Activated naive CD8-positive, alpha-beta T cell (primary cell): ENCODE measurements at regions not wholly inside any gene's neighbourhood (a gene's known extent, or its start where the extent isn't known, plus 50 kb on each side); places are given as distances from the start of the nearest gene placed in this dataset.
"Not testable (repeated sequence)": the region's sequence is repeated elsewhere in the genome, so short reads cannot be mapped to it uniquely, and the experiment has no call there.

Source experiments
- H3K27ac Mint-ChIP-seq: one replicate; pipeline ENCODE4 v1.8.0; 2021; ENCODE audit warnings: mixed read lengths
- H3K27me3 Mint-ChIP-seq: one replicate; pipeline ENCODE4 v1.8.0; 2021; ENCODE audit warnings: mixed read lengths
- H3K36me3 Mint-ChIP-seq: one replicate; pipeline ENCODE4 v1.8.0; 2021; ENCODE audit warnings: mixed read lengths
- H3K4me1 Mint-ChIP-seq: one replicate; pipeline ENCODE4 v1.8.0; 2021; ENCODE audit warnings: low read depth, mixed read lengths
- H3K4me3 Mint-ChIP-seq: one replicate; pipeline ENCODE4 v1.8.0; 2021; ENCODE audit warnings: mild to moderate bottlenecking, mixed read lengths
- H3K9me3 Mint-ChIP-seq: one replicate; pipeline ENCODE4 v1.8.0; 2021; ENCODE audit warnings: low read depth, mixed read lengths

DNA sequence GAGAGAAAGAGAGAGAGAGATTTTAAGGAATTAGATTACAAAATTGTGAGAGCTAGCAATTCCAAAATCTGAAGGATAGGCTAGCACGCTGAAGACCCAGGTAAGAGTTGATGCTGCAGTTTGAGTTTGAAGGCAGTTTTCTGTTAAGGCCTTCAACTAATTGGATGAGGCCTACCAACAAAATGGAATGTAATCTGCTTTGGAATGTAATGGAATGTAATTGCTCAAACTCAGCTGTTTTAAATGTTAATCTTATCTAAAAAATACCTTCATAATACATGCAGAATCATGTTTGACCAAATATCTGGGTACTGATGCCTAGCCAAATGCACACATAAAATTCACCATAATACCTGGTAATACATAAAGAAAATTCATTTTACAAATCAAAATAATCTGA, 976.1 kb downstream of the LTN1 start:
- H3K9me3 Mint-ChIP-seq: no peaks in the 10 kb centered on the region
- H3K36me3 Mint-ChIP-seq: no peaks in the 10 kb centered on the region
- H3K27ac Mint-ChIP-seq: no peak overlapping the region
- H3K4me1 Mint-ChIP-seq: no peaks in the 10 kb centered on the region
- H3K4me3 Mint-ChIP-seq: no peak overlapping the region
- H3K27me3 Mint-ChIP-seq: no peaks in the 10 kb centered on the region

DNA sequence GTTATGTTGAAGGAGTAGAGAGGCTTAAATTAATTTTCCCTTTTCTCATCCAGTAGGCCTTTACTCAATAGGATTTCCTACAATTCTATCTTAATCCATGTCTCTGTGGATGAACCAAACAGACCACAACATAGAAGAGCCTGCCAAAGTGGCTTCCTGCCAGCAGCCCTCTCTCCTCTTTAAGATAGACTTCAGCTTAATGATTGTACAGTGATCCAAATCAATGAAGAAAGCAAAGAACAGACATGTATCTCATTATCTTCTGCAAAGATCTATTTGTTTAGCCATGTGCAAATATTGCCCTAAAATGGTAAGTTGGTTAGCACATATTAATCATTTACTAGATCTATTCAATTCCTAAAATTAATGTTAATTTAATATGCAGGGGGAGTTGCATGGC, 979.6 kb downstream of the LTN1 start:
- not testable (repeated sequence) for H3K9me3 Mint-ChIP-seq, H3K36me3 Mint-ChIP-seq, H3K4me1 Mint-ChIP-seq, H3K27me3 Mint-ChIP-seq, H3K4me3 Mint-ChIP-seq, H3K27ac Mint-ChIP-seq

DNA sequence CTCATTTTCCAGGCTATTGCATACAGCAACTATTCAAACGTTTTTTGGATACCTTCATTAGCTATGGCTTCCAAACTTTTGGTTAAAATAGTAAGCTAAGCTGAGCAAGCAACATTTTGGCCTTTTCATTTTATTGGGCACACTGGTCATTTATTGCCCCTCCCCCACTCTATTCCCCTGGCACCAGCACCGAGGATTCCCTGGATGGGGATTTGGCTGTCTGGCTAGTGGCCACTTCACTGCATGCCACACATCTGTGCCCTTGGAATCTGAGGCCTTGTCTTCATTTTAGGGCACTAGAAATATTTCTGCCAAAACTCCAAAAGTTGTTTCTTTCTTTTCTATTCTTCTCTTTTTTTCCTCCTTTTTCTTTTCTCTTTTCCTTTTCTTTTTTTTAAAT, 980.7 kb downstream of the LTN1 start:
- not testable (repeated sequence) for H3K4me1 Mint-ChIP-seq, H3K36me3 Mint-ChIP-seq, H3K27me3 Mint-ChIP-seq, H3K4me3 Mint-ChIP-seq, H3K9me3 Mint-ChIP-seq, H3K27ac Mint-ChIP-seq

DNA sequence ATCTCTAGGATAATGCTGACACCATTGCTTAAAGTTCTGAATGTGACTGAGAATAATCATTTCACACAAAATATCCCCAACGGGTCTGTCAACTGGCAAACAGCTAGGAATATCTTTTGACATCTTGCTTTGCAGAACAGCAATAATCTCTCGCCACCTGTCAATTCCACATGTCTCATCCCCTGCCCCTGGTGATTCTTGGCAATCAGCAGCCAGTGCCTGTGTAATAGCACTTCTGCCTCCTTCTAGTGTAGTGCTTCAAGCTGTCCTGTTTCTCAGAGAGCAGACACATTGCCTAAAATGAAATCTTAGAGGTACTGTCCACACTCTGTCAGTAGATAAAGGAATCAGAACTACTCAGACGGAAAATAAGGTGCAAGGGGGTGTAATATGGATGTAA, 984.4 kb downstream of the LTN1 start:
- not testable (repeated sequence) for H3K36me3 Mint-ChIP-seq, H3K9me3 Mint-ChIP-seq, H3K4me1 Mint-ChIP-seq, H3K27ac Mint-ChIP-seq, H3K27me3 Mint-ChIP-seq, H3K4me3 Mint-ChIP-seq

DNA sequence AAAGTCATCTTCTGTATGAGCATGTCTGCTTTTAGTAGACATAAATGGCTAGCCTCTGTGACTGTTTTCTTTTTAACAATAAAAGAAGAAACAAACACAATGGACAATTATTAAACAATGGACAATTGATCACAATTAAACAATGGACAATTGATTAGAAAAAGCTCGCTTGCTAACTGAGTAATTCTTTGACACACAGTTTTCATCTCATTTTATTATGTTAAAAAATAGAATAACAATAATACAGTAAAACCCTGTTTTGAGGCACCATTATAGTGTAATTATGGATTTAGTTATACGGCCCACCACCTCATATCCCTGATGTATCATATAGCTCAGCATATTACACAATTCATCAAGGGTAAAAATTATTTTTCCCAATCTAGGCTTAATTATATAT, 989.0 kb downstream of the LTN1 start:
- H3K4me3 Mint-ChIP-seq, H3K27ac Mint-ChIP-seq, H3K9me3 Mint-ChIP-seq, H3K4me1 Mint-ChIP-seq, H3K27me3 Mint-ChIP-seq, H3K36me3 Mint-ChIP-seq: not testable (repeated sequence)

DNA sequence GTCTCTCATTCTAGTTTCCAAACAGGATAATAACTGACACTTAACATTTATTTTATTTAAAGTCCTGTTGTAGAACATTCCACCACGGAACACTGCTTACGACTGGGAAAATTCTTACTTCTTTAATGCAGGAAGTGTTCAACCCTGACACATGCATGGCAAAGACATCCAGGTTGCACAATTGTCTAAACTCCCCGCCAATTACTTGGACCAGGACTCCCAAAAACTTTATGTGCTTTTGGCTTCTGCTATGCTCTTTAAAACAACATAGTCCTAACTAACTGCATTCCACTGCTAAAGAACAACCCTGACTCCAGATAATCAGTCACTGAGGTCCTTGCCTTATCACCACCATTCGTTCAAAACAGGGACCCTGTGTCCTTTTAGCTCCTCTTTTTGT, 995.8 kb downstream of the LTN1 start:
- not testable (repeated sequence) for H3K27ac Mint-ChIP-seq, H3K4me3 Mint-ChIP-seq, H3K4me1 Mint-ChIP-seq, H3K27me3 Mint-ChIP-seq, H3K9me3 Mint-ChIP-seq, H3K36me3 Mint-ChIP-seq

DNA sequence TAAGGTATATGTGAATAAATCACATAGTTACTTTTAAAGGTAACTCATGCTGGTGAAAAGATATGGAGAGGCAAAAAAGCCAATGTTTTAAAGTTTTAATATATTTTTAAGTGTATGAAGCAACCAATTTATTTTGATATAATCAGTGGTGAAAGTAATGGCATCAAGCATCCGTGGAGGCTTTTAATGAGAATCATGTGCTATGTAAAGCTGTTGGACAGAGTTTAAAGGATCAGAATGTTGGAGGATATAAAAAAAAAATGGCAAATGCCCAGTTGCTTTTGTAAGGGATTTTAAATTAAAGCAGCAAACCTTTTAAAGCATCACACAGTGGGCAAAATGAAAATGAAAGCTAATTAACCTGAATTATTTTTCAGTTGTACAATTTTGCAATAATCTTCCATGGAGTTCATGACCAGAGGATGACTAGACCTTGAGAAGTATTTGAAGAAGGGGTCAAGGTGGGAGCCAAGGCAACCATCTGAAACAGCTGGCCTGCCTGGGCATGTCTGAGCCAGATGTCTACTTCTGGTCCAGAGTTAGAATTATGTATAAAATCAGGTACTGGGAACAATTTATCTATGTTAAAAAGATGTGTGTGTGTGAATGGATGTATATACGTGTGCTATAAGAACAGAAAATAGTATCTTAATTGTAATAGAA, 1007.9 kb downstream of the LTN1 start:
- H3K36me3 Mint-ChIP-seq, H3K4me3 Mint-ChIP-seq, H3K27ac Mint-ChIP-seq, H3K9me3 Mint-ChIP-seq, H3K4me1 Mint-ChIP-seq, H3K27me3 Mint-ChIP-seq: not testable (repeated sequence)

DNA sequence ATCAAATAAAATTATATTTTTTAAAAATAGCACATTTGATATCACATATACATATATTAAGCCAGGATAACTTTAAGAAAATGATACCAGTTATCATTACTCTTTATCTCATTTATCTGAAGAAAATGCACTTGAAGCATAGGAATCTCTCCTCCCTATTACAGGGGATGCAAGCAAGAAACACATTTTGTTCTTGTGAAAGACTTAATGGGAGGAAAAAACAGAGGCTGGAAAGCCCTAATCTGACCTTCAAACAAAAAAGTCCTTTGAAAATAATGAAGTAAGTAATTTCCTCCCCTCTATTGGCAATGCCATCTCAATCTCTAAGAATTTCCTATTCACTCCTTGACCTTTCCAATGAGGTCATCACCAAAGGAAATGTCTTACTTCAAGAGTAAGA, 1012.6 kb upstream of the ADAMTS5 start:
- H3K4me1 Mint-ChIP-seq, H3K9me3 Mint-ChIP-seq, H3K36me3 Mint-ChIP-seq, H3K27me3 Mint-ChIP-seq, H3K4me3 Mint-ChIP-seq, H3K27ac Mint-ChIP-seq: not testable (repeated sequence)

DNA sequence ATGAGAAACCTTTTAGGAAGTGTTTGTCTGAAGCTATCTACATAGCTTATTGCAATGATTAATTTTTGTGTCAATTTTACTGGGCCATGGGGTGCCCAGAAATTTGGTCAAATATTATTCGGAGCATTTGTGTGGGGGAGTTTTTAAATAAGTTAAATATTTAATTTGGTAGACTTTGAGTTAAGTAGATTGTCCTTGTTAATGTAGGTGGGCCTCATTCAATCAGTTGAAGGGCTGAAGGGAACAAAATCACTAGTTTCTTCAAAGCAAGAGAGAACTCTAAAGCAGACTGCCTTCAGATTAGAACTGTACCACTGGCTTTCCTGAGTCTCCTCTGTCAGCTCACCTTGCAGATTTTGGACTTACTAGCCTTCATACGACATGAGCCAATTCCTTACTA, 1008.6 kb upstream of the ADAMTS5 start:
- Mint-ChIP-seq H3K27me3 (no peaks in the 10 kb centered on the region), H3K9me3 (peaks cover 3% of the 10 kb centered on the region), H3K4me3 (no peak overlapping the region), H3K36me3 (no peaks in the 10 kb centered on the region), H3K4me1 (no peaks in the 10 kb centered on the region), H3K27ac (no peak overlapping the region)

DNA sequence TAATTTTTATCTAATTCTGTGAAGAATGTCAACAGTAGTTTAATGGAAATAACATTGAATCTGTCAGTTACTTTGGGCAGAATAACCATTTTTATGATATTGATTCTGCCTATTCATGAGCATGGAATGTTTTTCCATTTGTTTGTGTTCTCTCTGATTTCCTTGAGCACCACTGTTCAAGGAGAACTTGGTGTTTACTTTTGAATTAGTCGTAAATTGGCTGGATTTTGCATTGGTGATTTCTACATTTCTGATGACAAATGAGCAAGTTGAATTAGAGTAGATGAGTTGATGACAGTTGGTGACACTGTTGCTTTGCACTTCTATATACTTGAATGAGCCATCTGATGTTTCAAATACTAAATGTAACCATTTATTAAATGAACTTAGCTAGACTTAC, 1007.3 kb upstream of the ADAMTS5 start:
- H3K36me3 Mint-ChIP-seq, H3K27me3 Mint-ChIP-seq, H3K4me1 Mint-ChIP-seq, H3K9me3 Mint-ChIP-seq, H3K27ac Mint-ChIP-seq, H3K4me3 Mint-ChIP-seq: not testable (repeated sequence)

DNA sequence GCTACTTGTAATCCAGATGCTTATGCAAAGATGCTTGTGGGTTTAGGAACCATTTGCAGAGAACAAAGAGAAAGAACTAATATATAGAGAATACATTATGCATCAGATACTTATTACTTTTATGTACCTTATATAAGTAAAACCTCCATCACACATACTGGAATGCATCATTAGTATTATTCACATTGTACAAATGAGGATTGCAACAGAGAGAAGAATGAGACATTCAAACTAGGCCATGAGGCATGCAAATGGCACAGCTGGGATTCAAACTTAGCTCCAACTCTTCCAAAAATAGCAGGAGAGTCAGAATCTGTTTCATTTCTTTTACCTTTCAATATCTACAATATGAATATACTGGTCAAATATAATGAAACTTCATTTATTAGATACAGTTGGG, 1001.4 kb upstream of the ADAMTS5 start:
- not testable (repeated sequence) for H3K36me3 Mint-ChIP-seq, H3K27me3 Mint-ChIP-seq, H3K4me3 Mint-ChIP-seq, H3K27ac Mint-ChIP-seq, H3K4me1 Mint-ChIP-seq, H3K9me3 Mint-ChIP-seq

DNA sequence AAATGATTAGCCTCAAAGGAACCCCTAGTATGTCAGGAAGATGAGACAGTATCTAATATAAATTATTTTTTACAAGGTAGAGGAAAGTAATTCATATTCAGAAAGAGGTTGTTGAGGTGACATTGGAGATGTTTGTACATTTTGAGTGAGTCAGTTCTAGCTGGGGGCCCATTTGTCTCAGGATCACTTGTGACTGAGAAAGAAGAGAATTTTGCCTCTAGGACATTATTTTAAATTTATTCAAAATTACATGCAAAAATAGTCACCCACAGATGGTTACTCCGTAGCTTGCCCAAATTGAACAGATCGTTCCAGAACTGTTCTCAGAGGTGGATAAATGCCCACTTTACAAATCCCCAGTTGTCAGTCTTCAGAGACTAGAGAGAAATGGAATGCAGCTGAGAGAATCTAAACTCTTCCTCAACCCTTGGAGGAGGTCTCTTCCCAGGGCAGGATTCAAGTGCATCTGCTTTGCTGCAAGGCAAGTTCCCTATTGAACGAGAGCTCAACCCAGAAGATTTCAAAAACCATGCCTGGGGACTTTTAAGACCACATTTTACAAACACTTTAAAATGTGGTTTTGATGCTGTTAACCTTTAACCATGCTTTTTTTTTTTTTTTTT, 987.8 kb upstream of the ADAMTS5 start:
- H3K36me3 Mint-ChIP-seq: no peaks in the 10 kb centered on the region
- H3K4me3 Mint-ChIP-seq: no peak overlapping the region
- no peaks in the 10 kb centered on the region for H3K27me3 Mint-ChIP-seq
- no peak overlapping the region for H3K27ac Mint-ChIP-seq
- no peaks in the 10 kb centered on the region for H3K4me1 Mint-ChIP-seq
- H3K9me3 Mint-ChIP-seq: peaks cover 8% of the 10 kb centered on the region

DNA sequence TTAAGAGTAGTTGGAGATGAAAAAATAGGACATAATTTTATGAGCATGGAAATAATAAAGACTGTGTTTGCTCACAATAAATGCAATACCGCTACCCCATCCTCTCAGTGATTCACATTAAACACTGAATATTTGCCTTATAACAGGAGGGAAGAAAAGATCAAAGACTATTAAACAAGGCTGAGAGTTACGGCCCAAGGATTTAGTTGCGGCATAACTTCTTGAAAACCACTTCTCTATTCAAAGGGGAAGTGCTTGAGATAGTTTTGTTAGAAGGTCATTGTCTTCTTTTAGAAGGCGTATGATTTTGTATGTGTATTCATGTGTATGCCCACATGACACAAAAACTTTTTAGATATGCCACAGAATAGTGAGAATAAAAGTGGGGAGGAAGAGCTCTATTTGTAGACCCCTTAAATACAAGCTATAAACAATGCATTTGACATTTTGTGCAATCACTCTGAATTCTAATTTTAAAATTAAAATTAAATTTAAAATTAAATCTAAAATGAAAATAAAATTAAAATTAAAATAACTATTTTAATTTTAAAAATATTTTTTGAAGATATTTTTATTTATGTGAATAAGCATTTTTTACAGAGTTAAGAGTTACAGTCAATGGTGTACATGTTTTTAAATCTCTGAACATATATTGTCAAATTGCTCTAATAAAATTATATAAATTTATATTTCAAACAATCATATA, 986.6 kb upstream of the ADAMTS5 start:
- H3K4me1 Mint-ChIP-seq: no peaks in the 10 kb centered on the region
- H3K36me3 Mint-ChIP-seq: no peaks in the 10 kb centered on the region
- H3K9me3 Mint-ChIP-seq: peaks cover 7% of the 10 kb centered on the region
- H3K27me3 Mint-ChIP-seq: no peaks in the 10 kb centered on the region
- no peak overlapping the region for H3K27ac Mint-ChIP-seq
- no peak overlapping the region for H3K4me3 Mint-ChIP-seq

DNA sequence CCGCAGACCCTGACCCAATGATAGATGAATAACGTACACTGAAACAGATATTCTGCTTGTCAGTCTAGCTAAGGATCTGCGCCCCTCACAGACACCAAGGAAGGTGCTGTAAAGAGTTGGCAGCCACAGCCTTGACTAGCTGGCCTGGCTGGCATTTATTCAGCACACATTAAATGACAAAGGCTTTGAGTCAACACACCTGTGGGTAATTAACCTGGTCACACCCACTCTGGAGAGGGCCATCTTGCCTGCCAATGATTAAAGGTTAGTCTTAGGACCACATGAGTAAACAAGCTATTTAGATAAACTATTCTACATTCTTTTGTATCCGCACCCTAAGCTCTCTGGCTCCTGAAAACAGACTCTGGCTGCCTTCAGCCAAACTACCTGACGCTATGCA, 982.2 kb upstream of the ADAMTS5 start:
- H3K9me3 Mint-ChIP-seq, H3K4me3 Mint-ChIP-seq, H3K27me3 Mint-ChIP-seq, H3K4me1 Mint-ChIP-seq, H3K27ac Mint-ChIP-seq, H3K36me3 Mint-ChIP-seq: not testable (repeated sequence)

DNA sequence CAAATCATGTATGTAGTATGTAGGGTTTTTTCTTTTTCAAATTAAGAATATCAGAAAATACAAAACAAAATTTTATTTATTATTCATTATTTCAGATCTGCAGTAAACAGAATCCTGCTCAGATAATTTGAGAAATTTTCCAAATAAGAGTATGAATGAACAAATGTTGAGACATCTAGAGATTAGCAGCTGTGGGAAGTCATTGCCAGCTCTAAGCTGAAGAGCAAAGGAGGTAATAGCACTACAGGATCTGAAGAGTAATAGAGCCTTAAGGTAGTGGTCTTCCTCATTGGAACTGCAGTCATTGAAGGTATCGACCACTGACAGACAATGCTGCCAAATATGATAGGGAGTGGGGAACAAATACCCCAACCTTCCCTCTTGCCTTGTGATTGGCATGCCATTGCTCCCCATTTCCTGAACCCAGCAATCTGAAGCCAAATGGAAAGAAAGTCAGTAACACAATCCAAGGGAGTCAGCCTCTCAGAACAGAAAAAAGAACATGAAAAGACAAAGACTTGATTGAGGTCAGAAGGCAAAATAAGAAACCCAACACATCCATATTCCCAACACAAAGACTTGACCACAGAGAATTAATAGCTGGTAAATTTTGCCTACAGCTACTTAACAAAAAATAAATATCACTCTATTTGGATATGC, 963.4 kb upstream of the ADAMTS5 start:
- H3K9me3 Mint-ChIP-seq, H3K4me3 Mint-ChIP-seq, H3K27ac Mint-ChIP-seq, H3K27me3 Mint-ChIP-seq, H3K36me3 Mint-ChIP-seq, H3K4me1 Mint-ChIP-seq: not testable (repeated sequence)

DNA sequence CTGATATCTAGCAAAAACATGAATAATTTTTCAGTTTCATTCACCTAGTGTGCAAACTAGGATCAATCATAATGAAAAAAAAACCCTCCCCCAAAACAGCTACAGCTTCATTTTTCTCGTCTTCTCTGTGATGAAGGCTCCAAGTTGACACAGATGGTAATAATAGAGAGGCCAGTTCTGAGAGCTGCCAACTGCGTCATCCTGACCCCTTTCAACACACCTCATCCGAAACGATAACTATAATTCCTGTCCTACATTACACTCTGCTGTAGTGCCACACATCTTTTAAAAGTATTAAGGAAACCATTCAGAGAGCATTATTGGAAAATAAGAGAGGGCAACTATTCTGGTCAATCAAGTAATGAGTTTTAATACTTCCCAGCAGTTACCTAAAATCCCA, 962.3 kb upstream of the ADAMTS5 start:
- not testable (repeated sequence) for H3K9me3 Mint-ChIP-seq, H3K27me3 Mint-ChIP-seq, H3K36me3 Mint-ChIP-seq, H3K27ac Mint-ChIP-seq, H3K4me1 Mint-ChIP-seq, H3K4me3 Mint-ChIP-seq
